ENCODE measurements at regions not wholly inside any gene's neighbourhood (a gene's known extent, or its start where the extent isn't known, plus 50 kb on each side); places are given as distances from the start of the nearest gene placed in this dataset.
"Not testable (repeated sequence)": the region's sequence is repeated elsewhere in the genome, so short reads cannot be mapped to it uniquely, and the experiment has no call there.

DNA sequence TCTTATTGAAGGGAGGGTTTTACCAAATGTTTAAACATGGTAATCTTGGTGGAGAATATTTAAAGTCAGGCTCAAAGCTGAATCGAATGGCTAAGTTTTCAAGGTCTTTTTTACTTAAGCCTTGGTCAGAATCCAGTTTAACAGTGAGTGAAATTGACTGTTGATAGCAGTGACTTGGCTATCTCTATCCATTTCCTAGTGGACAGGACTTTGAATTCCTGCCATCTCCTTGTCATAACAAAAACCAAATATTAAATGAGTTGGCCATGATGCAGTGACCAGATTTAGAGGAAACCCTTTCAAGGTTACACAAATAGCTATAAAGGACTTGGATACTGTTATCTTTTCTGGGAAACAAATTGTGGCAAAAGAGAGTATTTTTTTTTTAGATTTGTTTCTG, 92.0 kb downstream of the JRKL start:
- DNase-seq (ENCODE audit: low read depth), result no peak
- TF ChIP-seq, protein P1, sequence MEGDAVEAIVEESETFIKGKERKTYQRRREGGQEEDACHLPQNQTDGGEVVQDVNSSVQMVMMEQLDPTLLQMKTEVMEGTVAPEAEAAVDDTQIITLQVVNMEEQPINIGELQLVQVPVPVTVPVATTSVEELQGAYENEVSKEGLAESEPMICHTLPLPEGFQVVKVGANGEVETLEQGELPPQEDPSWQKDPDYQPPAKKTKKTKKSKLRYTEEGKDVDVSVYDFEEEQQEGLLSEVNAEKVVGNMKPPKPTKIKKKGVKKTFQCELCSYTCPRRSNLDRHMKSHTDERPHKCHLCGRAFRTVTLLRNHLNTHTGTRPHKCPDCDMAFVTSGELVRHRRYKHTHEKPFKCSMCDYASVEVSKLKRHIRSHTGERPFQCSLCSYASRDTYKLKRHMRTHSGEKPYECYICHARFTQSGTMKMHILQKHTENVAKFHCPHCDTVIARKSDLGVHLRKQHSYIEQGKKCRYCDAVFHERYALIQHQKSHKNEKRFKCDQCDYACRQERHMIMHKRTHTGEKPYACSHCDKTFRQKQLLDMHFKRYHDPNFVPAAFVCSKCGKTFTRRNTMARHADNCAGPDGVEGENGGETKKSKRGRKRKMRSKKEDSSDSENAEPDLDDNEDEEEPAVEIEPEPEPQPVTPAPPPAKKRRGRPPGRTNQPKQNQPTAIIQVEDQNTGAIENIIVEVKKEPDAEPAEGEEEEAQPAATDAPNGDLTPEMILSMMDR (conservative IDR thresholded peaks at IDR 0.05; ENCODE audit: low read depth, low read length), result no peak
- no peak overlapping the region for H3K4me3 ChIP-seq (ENCODE audit: low read depth, low read length)

DNA sequence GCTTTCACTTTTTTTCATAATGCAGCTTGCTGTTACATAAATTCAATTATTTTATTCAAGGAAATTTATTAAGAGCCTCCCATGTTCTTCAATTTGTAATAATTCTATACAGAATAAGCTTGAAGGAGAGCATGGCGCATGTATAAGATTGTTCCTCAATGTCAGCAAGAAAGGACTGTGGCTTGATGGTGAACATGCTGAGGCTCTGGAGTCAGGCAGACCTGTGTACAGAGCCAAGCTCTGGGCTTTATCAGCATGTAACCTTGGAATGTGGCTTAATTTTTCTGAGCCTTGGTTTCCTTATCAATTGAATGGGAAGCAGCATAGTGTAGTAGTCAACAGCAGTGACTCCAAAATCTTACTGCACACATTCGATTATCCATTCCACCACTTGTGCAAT, 92.4 kb downstream of the JRKL start:
- TF ChIP-seq, protein P1 (conservative IDR thresholded peaks at IDR 0.05; ENCODE audit: low read depth, low read length), result no peak
- no peak overlapping the region for H3K4me3 ChIP-seq (ENCODE audit: low read depth, low read length)
- DNase-seq (ENCODE audit: low read depth), result no peak

GRCh38 chr11:96483374-96483955, 93.7 kb downstream of the JRKL start:
- TF ChIP-seq, protein P1 (conservative IDR thresholded peaks at IDR 0.05; ENCODE audit: low read depth, low read length), result no peak
- H3K4me3 ChIP-seq (ENCODE audit: low read depth, low read length), result no peak overlapping the region
- DNase-seq (ENCODE audit: low read depth), result no peak

GRCh38 chr11:96484361-96484760, 94.5 kb downstream of the JRKL start:
- H3K4me3 ChIP-seq (ENCODE audit: low read depth, low read length), result no peak overlapping the region
- TF ChIP-seq, protein P1 (conservative IDR thresholded peaks at IDR 0.05; ENCODE audit: low read depth, low read length), result no peak
- DNase-seq (ENCODE audit: low read depth), result no peak

DNA sequence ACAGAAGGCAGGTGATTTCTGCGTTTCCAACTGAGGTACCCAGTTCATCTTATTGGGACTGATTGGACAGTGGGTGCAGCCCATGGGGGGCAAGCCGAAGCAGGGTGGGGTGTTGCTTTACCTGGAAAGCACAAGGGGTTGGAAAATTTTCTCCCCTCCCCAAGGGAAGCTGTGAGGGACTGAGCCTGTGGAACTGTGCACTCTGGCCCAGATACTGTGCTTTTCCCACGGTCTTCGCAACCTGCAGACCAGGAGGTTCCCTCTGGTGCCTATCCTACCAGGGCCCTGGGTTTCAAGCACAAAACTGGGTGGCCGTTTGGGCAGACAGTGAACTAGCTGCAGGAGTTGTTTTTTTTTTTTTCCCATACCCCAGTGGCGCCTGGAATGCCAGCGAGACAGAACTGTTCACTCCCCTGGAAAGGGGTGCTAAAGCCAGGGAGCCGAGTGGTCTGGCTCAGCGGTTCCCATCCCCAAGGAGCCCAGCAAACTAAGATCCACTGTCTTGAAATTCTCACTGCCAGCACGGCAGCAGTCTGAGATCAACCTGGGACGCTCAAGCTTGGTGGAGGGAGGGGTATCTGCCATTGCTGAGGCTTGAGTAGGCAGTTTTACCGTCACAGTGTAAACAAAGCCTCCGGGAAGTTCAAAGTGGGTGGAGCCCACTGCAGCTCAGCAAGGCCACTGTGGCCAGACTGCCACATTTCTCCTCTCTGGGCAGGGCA, 97.2 kb downstream of the JRKL start:
- TF ChIP-seq, protein P1 (conservative IDR thresholded peaks at IDR 0.05; ENCODE audit: low read depth, low read length), result no peak
- no peak overlapping the region for H3K4me3 ChIP-seq (ENCODE audit: low read depth, low read length)
- DNase-seq (ENCODE audit: low read depth), result peak; percentile 29

GRCh38 chr11:96488911-96489310, 99.1 kb downstream of the JRKL start:
- DNase-seq (ENCODE audit: low read depth), result not testable (repeated sequence)

DNA sequence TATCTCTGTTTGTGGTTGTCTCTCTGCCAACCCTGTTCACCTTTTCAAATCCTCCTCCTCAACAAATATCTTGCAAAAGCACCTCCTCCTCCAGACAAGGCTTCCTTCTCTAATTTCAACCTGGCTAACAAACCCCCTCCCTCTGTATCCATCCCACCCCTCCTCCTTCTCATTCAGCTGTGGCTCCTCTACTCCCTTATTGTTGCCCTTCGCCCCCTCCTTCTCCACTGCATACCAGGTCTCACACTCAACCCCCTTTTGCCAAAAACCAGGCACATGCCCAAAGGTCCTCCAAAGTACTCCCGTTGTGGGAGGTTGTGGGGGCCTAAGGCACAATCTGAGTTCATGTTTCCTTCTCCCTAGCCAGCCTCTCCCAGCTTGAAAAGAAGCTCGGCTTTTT, 110.6 kb downstream of the JRKL start:
- TF ChIP-seq, protein P1 (conservative IDR thresholded peaks at IDR 0.05; ENCODE audit: low read depth, low read length), result no peak
- DNase-seq (ENCODE audit: low read depth), result no peak

More at GRCh38 chr11:96488911-96489310, 99.1 kb downstream of the JRKL start:
- not testable (repeated sequence) for H3K4me3 ChIP-seq (ENCODE audit: low read depth, low read length)

More for the DNA sequence above, 110.6 kb downstream of the JRKL start:
- H3K4me3 ChIP-seq (ENCODE audit: low read depth, low read length), result no peak overlapping the region
